ENCODE measurements at regions not wholly inside any gene's neighbourhood (a gene's known extent, or its start where the extent isn't known, plus 50 kb on each side); places are given as distances from the start of the nearest gene placed in this dataset.

- DNase-seq (ENCODE audit: low spot score) = no peak
Observed at GRCh38 chr10:55160655-55161283, 359.7 kb upstream of the PCDH15 start.

GRCh38 chr10:55158633-55159032, 357.6 kb upstream of the PCDH15 start:
- no peak for DNase-seq (ENCODE audit: low spot score)

GRCh38 chr10:55146032-55146431, 345.0 kb upstream of the PCDH15 start:
- DNase-seq (ENCODE audit: low spot score) = no peak

GRCh38 chr10:55144001-55144400, 343.0 kb upstream of the PCDH15 start:
- DNase-seq (ENCODE audit: low spot score) = no peak

- no peak for DNase-seq (ENCODE audit: low spot score)
Observed at GRCh38 chr10:55141892-55142291, 340.9 kb upstream of the PCDH15 start.

DNA sequence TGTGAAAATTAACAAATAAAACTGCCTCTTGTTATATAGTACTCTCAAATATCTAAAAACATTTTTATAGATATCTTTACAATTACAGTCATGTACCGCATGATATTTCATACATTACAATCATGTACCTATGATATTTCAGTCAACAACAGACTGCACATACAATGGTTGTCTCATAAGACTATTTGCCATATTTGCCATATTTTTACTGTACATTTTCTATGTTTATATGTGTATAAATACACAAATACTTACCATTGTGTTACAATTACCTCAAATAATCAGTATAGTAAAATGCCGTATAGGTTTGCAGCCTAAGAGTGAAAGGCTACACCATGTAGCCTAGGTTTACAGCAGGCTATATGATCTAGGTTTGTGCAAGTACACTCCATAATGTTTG, 336.0 kb upstream of the PCDH15 start:
- no peak for DNase-seq (ENCODE audit: low spot score)

DNA sequence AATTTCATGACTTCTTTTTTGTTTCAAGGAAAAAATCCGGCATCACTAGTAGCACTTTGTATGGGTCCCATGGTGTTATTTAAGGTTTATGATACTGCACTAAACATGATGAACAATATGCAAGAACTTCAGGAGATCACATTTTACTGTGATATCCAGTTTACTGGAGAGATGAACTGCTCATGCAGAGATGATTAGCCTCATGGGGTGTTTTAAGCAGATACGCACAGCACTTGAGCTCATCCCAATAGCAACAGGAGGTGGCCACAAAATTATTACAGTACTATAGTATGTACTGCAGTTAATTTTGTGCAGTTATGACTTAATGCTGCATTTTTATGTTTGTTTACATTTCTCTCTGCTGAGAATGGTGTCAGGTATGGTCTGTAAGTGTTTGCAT, 303.7 kb upstream of the PCDH15 start:
- no peak for DNase-seq (ENCODE audit: low spot score)

DNA sequence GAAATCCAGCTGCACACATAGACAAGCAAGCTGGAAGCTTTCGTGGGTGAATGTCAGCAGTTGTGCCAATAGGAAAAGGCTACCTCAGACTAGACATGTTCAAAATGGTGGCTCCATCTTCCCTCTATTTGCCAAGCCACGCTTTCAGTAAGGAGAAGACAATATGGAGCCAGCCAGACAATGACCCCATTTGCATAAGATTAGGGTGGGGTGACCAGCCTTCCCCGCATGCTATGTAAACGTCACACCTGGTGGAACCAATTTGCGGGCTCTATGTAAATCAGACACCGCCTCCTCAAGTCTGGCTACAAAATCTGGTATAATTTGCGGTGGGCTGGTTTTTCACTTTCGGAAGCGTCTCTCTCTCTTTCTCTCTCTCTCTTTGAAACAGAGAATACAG, 297.4 kb upstream of the PCDH15 start:
- no peak for DNase-seq (ENCODE audit: low spot score)

DNA sequence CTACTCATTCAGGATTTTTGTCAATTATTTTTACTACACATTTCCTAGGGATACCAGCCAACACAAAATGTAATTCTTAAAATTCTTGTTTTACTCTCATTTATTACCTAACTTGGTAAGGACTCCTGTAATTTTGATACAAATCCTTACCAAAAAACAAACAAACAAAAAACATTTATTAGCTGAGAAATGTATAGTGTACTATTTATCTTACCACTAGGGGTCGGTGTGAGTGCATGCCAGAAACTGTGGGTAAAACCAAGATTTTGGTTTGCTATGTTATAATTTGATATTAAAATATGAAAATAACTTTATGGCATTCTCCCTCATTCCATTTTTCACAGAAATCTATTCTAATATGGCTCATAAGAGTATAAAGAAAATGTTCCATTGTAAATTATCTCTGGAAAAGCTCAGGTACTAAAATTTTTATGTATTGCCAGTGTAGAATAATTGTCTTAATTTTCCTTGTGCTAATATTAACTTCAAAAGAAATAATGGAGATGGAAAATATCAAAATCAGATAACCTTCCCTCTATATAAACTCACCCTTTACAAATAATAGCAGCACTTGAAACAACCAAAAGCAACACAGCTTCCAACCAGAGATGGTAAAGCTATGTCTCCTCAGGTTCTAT, 290.8 kb upstream of the PCDH15 start:
- DNase-seq (ENCODE audit: low spot score) = peak; percentile 26

GRCh38 chr10:55078121-55078520, 277.1 kb upstream of the PCDH15 start:
- no peak for DNase-seq (ENCODE audit: low spot score)

- no peak for DNase-seq (ENCODE audit: low spot score)
Observed at GRCh38 chr10:55065185-55065584, 264.2 kb upstream of the PCDH15 start.

DNA sequence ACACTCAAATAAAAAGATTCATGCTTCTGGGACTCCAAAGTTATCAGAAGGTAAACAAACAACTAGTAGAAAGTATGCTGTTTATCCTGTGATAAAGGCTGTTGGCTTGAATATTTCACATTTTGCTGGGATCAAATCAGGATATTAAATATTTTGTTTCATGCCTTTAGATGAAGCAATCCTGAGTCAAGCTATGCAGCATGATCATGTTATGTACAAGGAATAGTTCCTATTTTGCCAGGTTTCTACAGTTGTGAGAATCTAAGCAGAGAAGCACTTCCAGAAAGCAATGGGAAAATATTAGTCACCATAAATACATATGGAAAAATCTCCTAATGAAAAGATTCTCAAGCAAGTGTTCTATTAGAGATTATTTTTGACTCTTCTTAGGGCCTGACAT, 262.8 kb upstream of the PCDH15 start:
- no peak for DNase-seq (ENCODE audit: low spot score)

DNA sequence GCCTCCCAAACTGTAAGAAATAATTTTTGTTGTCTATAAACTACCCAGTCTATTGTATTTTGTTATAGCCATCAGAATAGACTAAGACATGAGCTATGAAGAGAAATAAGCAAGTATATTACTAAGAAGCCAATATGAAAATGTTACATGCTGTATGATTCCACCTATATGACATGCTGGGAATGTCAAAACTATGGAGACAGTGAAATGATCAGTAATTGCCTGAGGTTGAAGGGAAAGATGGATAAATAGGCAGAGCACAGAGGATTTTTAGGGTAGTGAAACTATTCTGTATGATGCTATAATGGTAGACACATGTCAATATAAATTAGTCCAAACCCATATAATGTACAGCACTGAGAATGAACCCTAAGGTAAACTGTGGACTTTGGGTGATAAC, 261.3 kb upstream of the PCDH15 start:
- DNase-seq (ENCODE audit: low spot score) = no peak

GRCh38 chr10:55058800-55059199, 257.8 kb upstream of the PCDH15 start:
- DNase-seq (ENCODE audit: low spot score) = no peak

DNA sequence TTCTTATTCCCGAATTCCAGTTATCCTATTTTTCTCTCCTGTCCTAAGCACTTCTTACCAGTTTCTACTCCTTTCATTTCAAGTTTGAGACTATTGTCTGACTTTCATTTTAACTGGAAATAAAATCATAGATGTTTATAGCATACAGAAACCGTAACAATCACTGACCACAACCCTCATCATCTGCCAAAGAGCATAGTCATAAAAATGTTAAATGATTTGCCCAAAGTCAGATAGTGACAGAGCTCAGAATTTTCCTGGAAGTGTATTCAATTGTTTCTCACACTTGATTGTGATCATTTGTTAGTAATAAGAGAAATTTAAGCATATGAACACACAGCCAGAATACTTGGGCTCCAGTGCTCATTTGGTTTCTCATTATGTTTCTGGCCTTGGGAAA, 250.5 kb upstream of the PCDH15 start:
- no peak for DNase-seq (ENCODE audit: low spot score)

- DNase-seq (ENCODE audit: low spot score) = no peak
Observed at GRCh38 chr10:55048830-55049498, 247.9 kb upstream of the PCDH15 start.

DNA sequence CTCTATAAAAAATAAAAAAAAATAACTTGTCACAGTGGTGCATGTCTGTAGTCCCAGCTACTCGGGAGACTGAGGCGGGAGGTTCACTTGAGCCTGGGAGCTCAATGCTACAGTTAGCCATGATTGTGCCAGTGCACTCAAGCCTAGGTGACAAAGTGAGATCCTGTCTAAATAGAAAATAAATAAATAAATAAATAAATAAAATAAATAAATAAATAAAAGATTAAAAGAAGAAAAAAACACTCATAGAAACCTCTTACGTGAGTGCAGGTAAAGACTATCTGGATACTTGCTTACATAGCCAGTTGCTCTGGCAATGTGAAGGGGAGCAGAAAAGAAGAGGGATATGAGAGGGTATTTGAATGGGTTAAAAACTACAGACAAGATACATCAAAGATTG, 242.5 kb upstream of the PCDH15 start:
- no peak for DNase-seq (ENCODE audit: low spot score)

DNA sequence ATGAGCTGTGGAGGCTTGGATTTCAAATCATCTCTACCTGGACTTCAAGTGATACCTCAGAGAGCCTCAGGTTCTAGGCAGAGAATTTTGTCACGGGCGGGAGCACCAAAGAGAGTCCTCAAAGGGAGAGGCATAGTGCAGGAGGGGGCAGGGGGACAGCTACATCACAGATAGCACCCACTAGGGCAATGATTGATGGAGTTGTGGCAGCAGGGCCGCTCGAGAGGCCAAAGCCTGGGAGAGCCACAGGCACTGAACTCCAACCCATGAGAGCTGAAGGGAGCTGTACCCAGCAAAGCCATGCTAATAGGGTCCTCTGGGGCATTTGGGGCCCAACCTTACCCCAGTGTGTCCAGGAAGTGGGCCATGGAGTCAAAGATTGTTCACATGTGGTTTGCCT, 232.0 kb upstream of the PCDH15 start:
- DNase-seq (ENCODE audit: low spot score) = no peak

GRCh38 chr10:55024713-55025112, 223.7 kb upstream of the PCDH15 start:
- DNase-seq (ENCODE audit: low spot score) = no peak

DNA sequence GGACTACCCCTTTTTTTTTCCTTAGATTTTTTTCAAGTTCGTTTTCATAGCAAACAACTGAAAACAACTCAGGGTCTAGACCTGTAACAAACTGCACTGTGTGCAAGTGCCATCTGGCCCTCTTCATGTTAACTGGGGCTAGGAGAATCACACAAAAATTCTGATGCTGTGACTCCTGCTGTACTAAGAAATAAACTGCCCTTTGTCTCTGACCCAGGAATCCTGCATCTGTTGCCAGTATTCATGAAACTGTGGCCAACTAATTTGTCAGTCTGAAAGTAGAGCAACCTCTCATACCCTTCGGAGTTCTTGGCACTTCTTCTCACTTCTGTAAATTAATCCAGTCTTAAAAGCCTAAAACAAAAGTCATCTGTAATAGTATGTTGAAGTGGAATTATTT, 218.4 kb upstream of the PCDH15 start:
- no peak for DNase-seq (ENCODE audit: low spot score)

DNA sequence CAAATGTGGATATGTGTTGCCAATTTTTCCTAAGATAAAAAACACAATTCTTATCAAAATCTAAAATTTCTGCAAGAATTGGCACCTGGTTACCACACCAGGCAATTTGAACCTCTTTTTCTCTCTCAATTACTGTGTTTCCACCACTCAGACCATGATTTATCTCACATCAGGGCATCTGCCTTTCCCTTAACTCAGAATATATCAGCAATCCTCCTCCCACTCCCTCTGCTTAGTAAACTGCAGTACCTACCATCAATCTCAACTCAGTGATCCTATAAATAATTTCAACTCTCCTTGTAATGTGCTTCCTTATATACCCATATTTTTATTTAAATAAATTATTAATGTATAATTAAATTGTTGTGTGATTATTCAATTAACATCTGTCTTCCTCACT, 212.3 kb upstream of the PCDH15 start:
- DNase-seq (ENCODE audit: low spot score) = no peak

- no peak for DNase-seq (ENCODE audit: low spot score)
Observed at GRCh38 chr10:55002420-55002819, 201.4 kb upstream of the PCDH15 start.

DNA sequence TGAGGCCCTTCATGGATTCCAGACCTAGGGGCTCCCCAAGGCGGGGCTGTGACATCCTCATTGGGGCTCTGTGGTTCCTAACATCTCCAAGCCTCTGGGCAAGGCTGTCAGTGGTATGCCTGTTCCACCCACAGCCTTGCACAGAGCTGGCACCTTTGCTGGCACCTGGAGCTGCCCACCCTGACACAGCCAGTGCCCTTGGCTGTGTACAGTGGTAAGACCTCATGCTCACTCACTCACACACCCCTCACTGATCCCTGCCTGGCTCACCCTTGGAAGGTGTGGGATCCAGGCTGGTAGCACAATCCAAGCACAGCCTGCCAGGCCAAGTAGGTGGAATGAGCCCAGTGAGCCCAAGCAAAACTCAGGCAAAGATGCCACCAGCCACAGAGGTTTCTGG, 200.4 kb upstream of the PCDH15 start:
- DNase-seq (ENCODE audit: low spot score) = no peak

DNA sequence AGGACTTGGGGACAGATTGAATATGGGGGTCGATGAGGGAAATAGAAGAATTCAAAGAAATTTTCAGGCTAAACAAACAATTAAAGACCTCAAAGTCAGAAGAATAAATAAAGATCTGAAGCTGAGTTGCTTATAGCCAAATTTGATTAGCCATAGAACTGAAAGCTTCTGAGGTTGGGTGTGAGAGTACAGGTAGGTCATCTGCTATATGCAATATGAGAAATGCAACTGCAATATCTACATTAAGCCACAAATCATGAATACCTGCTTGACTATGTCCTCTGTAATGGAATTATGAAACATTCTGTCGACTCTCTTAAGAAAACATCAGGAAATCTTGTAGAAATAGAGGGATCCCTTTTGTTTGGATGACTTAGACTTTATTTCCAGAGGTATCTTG, 192.1 kb upstream of the PCDH15 start:
- no peak for DNase-seq (ENCODE audit: low spot score)

All from D341Med (cell line).